DOHH2 (cell line): ENCODE measurements at regions not wholly inside any gene's neighbourhood (a gene's known extent, or its start where the extent isn't known, plus 50 kb on each side); places are given as distances from the start of the nearest gene placed in this dataset.

Source experiments
- CTCF ChIP-seq: fragments of 200-600 bp; sonication (generic); IDR thresholded peaks from one replicate; pipeline ENCODE4 v1.5.1; 2014; ENCODE audit warnings: antibody characterized with exemption, mild to moderate bottlenecking, low read depth, low read length; ENCODE audit not compliant: poor library complexity, severe bottlenecking
- EZH2phosphoT487 ChIP-seq: fragments of 200-600 bp; sonication (generic); IDR thresholded peaks from 2 replicates; pipeline ENCODE4 v1.6.1; 2017; ENCODE audit warnings: borderline replicate concordance, mild to moderate bottlenecking, antibody characterized with exemption, low read length, moderate library complexity, mixed read lengths

DNA sequence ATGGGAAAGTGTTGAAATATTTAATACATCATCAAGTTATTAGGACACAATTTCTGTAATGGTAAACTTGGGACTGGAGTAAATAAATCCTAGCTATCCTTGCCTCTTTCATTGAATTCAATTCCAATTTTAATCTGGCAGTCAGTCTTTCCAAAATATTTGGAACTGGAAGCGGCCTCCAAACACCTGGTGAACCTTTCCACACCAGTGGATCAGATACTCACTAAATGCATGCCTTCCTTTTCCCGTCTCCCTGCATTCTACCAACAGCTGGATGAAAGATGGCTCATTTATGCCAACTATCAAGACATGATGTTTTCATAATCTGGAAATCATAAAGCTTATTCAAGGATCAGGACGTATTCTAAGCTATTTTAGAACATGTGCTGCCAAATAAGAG, 488.2 kb upstream of the SPHKAP start:
- no peak for TF ChIP-seq CTCF
- TF ChIP-seq EZH2phosphoT487, result no peak
